ENCODE measurements at regions not wholly inside any gene's neighbourhood (a gene's known extent, or its start where the extent isn't known, plus 50 kb on each side); places are given as distances from the start of the nearest gene placed in this dataset.

DNA sequence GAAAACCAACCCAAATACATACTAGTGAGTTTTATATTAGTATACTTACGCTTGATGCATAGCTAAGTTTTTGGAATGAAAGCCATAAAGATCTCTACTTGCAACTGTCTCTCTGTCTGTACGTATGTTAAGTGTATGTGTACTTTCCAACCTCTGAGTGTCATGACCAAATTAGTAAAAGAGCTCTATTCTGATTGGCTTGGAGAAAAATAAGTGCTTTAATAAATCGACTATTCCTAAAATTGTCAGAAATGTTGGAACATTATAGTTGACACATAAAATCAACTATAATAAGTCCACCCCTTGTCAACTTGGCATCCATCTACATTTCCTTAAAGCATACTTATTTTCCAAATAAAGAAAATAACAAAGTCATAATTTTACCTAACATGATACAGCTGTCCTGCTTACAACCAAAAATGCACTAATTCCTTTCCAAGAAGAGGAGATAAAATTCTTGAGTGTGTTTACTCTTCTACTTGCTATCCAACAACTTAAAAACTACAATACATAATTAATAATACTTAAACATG lies 507.4 kb upstream of the ATP2B1 start:
- no peak overlapping the region for H3K9ac ChIP-seq (ENCODE audit: low read depth in 1 of 2, low read length in 2 of 2)
- no peaks in the 10 kb centered on the region for H3K4me1 ChIP-seq (ENCODE audit: control insufficient read depth in 4 of 4, insufficient read depth in 4 of 4, low read length in 3 of 4)
- no peaks in the 10 kb centered on the region for H3K27me3 ChIP-seq (ENCODE audit: control insufficient read depth in 4 of 4, insufficient read depth in 4 of 4, low read length in 3 of 4)
- no peak for TF ChIP-seq FOXA2 (IDR thresholded peaks at IDR 0.05)
- TF ChIP-seq, protein P1, sequence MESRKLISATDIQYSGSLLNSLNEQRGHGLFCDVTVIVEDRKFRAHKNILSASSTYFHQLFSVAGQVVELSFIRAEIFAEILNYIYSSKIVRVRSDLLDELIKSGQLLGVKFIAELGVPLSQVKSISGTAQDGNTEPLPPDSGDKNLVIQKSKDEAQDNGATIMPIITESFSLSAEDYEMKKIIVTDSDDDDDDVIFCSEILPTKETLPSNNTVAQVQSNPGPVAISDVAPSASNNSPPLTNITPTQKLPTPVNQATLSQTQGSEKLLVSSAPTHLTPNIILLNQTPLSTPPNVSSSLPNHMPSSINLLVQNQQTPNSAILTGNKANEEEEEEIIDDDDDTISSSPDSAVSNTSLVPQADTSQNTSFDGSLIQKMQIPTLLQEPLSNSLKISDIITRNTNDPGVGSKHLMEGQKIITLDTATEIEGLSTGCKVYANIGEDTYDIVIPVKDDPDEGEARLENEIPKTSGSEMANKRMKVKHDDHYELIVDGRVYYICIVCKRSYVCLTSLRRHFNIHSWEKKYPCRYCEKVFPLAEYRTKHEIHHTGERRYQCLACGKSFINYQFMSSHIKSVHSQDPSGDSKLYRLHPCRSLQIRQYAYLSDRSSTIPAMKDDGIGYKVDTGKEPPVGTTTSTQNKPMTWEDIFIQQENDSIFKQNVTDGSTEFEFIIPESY (IDR thresholded peaks at IDR 0.05): no peak
- TF ChIP-seq, protein P2, sequence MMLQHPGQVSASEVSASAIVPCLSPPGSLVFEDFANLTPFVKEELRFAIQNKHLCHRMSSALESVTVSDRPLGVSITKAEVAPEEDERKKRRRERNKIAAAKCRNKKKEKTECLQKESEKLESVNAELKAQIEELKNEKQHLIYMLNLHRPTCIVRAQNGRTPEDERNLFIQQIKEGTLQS (IDR thresholded peaks at IDR 0.05): no peak
- no peak for TF ChIP-seq HNF4A (conservative IDR thresholded peaks at IDR 0.05)
- no peak for TF ChIP-seq RXRA (IDR thresholded peaks at IDR 0.05)
- no peak for TF ChIP-seq HNF4G (IDR thresholded peaks at IDR 0.05)
- TF ChIP-seq FOXA1 (IDR thresholded peaks at IDR 0.05): no peak
- no peak for TF ChIP-seq NR2F2 (IDR thresholded peaks at IDR 0.05)
- no peak for TF ChIP-seq RAD21 (IDR thresholded peaks at IDR 0.05)
- DNase-seq (ENCODE audit: low spot score): no peak
- H3K36me3 ChIP-seq (ENCODE audit: control insufficient read depth in 4 of 4, insufficient read depth in 3 of 4, low read depth in 1 of 4, low read length in 3 of 4): no peaks in the 10 kb centered on the region
- H3K27ac ChIP-seq (ENCODE audit: low read depth in 1 of 2, low read length in 2 of 2): no peak overlapping the region
- no peaks in the 10 kb centered on the region for H3K9me3 ChIP-seq (ENCODE audit: control insufficient read depth in 4 of 4, low read length in 3 of 4)
- WGBS: 44% methylated on average over 3 of the region's 3 CpGs
- H3K4me3 ChIP-seq (ENCODE audit: low read depth in 1 of 3, low read length in 3 of 3): no peak overlapping the region

DNA sequence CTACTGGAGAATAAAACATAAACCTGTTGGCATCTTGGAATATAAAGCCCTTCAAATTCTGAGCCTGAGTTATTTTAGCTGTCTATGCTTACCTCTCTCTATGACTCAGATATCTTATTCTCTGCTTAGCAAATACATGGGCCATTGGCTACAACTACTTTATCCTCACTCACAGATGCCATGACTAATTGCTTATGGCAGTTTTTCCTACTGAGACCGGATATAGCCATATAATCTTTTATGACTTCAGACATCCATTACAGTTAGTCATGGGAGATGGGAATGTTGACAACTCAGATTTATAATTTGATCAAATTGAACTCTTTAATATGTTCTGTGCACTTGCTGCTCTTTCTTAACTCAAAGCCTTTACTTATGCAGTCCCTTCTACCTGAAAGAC lies 502.4 kb upstream of the ATP2B1 start:
- TF ChIP-seq, protein P3, sequence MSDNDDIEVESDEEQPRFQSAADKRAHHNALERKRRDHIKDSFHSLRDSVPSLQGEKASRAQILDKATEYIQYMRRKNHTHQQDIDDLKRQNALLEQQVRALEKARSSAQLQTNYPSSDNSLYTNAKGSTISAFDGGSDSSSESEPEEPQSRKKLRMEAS (IDR thresholded peaks at IDR 0.05): no peak
- TF ChIP-seq, protein P4, sequence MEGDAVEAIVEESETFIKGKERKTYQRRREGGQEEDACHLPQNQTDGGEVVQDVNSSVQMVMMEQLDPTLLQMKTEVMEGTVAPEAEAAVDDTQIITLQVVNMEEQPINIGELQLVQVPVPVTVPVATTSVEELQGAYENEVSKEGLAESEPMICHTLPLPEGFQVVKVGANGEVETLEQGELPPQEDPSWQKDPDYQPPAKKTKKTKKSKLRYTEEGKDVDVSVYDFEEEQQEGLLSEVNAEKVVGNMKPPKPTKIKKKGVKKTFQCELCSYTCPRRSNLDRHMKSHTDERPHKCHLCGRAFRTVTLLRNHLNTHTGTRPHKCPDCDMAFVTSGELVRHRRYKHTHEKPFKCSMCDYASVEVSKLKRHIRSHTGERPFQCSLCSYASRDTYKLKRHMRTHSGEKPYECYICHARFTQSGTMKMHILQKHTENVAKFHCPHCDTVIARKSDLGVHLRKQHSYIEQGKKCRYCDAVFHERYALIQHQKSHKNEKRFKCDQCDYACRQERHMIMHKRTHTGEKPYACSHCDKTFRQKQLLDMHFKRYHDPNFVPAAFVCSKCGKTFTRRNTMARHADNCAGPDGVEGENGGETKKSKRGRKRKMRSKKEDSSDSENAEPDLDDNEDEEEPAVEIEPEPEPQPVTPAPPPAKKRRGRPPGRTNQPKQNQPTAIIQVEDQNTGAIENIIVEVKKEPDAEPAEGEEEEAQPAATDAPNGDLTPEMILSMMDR (IDR thresholded peaks at IDR 0.05; ENCODE audit: low read depth, low read length, missing input control): no peak
- TF ChIP-seq HNF4A (conservative IDR thresholded peaks at IDR 0.05): no peak
- no peak for TF ChIP-seq HNF4G (IDR thresholded peaks at IDR 0.05)
- TF ChIP-seq, protein P2 (IDR thresholded peaks at IDR 0.05): no peak
- no peak for TF ChIP-seq FOXA2 (IDR thresholded peaks at IDR 0.05)
- no peak for TF ChIP-seq NR2F2 (IDR thresholded peaks at IDR 0.05)
- TF ChIP-seq, protein P1 (IDR thresholded peaks at IDR 0.05): no peak
- no peak for TF ChIP-seq RXRA (IDR thresholded peaks at IDR 0.05)
- TF ChIP-seq SP1 (IDR thresholded peaks at IDR 0.05): no peak
- TF ChIP-seq GABPA (IDR thresholded peaks at IDR 0.05 in 1 of 2, conservative IDR thresholded peaks at IDR 0.05 in 1 of 2): no peak
- no peak for TF ChIP-seq TAF1 (conservative IDR thresholded peaks at IDR 0.05)
- TF ChIP-seq FOXA1 (IDR thresholded peaks at IDR 0.05): no peak
- no peak for TF ChIP-seq YY1 (IDR thresholded peaks at IDR 0.05)
- TF ChIP-seq EGR1 (IDR thresholded peaks at IDR 0.05; ENCODE audit: low read depth in 2 of 2): no peak
- TF ChIP-seq, protein P5, sequence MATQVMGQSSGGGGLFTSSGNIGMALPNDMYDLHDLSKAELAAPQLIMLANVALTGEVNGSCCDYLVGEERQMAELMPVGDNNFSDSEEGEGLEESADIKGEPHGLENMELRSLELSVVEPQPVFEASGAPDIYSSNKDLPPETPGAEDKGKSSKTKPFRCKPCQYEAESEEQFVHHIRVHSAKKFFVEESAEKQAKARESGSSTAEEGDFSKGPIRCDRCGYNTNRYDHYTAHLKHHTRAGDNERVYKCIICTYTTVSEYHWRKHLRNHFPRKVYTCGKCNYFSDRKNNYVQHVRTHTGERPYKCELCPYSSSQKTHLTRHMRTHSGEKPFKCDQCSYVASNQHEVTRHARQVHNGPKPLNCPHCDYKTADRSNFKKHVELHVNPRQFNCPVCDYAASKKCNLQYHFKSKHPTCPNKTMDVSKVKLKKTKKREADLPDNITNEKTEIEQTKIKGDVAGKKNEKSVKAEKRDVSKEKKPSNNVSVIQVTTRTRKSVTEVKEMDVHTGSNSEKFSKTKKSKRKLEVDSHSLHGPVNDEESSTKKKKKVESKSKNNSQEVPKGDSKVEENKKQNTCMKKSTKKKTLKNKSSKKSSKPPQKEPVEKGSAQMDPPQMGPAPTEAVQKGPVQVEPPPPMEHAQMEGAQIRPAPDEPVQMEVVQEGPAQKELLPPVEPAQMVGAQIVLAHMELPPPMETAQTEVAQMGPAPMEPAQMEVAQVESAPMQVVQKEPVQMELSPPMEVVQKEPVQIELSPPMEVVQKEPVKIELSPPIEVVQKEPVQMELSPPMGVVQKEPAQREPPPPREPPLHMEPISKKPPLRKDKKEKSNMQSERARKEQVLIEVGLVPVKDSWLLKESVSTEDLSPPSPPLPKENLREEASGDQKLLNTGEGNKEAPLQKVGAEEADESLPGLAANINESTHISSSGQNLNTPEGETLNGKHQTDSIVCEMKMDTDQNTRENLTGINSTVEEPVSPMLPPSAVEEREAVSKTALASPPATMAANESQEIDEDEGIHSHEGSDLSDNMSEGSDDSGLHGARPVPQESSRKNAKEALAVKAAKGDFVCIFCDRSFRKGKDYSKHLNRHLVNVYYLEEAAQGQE (IDR thresholded peaks at IDR 0.05): no peak
- Histone ChIP-seq H3K27me3 (ENCODE audit: control insufficient read depth in 4 of 4, insufficient read depth in 4 of 4, low read length in 3 of 4) (peaks cover 0 to 4% (median 0%) of the 10 kb centered on the region in 4 donors), H3K36me3 (ENCODE audit: control insufficient read depth in 4 of 4, insufficient read depth in 3 of 4, low read depth in 1 of 4, low read length in 3 of 4) (no peaks in the 10 kb centered on the region), H3K4me3 (ENCODE audit: low read depth in 1 of 3, low read length in 3 of 3) (no peak overlapping the region), H3K9me3 (ENCODE audit: control insufficient read depth in 4 of 4, low read length in 3 of 4) (peaks cover 0 to 3% (median under 1%) of the 10 kb centered on the region in 4 donors), H3K27ac (ENCODE audit: low read depth in 1 of 2, low read length in 2 of 2) (no peak overlapping the region), H3K4me1 (ENCODE audit: control insufficient read depth in 4 of 4, insufficient read depth in 4 of 4, low read length in 3 of 4) (no peaks in the 10 kb centered on the region), H3K9ac (ENCODE audit: low read depth in 1 of 2, low read length in 2 of 2) (no peak overlapping the region)
- no peak for DNase-seq (ENCODE audit: low spot score)
- WGBS: 82% methylated on average over 1 of the region's 1 CpG
